Gastroesophageal sphincter (tissue), 4 donors: ENCODE measurements at regions not wholly inside any gene's neighbourhood (a gene's known extent, or its start where the extent isn't known, plus 50 kb on each side); places are given as distances from the start of the nearest gene placed in this dataset.

Experiments used
- ATAC-seq: fragments of 150-250 bp; one replicate; pipeline ENCODE4 v1.9.1; 2016; ENCODE audit warnings: mild to moderate bottlenecking, moderate library complexity
- H3K27ac ChIP-seq, 4 donors: fragments of 200-600 bp; sonication (generic) in 3 of 4; 1 replicate in 3 of 4; 2 replicates in 1 of 4; pipeline ENCODE4 v1.5.1; 2016 to 2019
- H3K27me3 ChIP-seq: fragments of 200-600 bp; sonication (generic); one replicate; pipeline ENCODE4 v1.5.1; 2019
- H3K36me3 ChIP-seq, 2 donors: fragments of 200-600 bp; sonication (generic); one replicate each; pipeline ENCODE4 v1.5.1; 2019; ENCODE audit warnings: control low read depth in 1 of 2
- H3K4me1 ChIP-seq, 3 donors: fragments of 200-600 bp; sonication (generic); 1 replicate in 2 of 3; 2 replicates in 1 of 3; pipeline ENCODE4 v1.5.1; 2016 to 2019; ENCODE audit warnings: control low read depth in 2 of 3
- H3K4me3 ChIP-seq, 2 donors: fragments of 200-600 bp; sonication (generic); one replicate each; pipeline ENCODE4 v1.5.1; 2019; ENCODE audit warnings: mild to moderate bottlenecking in 1 of 2, moderate library complexity in 1 of 2
- H3K9me3 ChIP-seq, 3 donors: fragments of 200-600 bp; sonication (generic); one replicate each; pipeline ENCODE4 v1.5.1; 2017 to 2019; ENCODE audit warnings: control low read depth in 2 of 3
- CTCF ChIP-seq, 4 experiments: fragments of 200-600 bp in 2 of 4; fragments of 450-650 bp in 2 of 4; sonication (generic) in 1 of 4; IDR thresholded peaks; one replicate each; pipeline ENCODE4 v1.5.1; 2017 to 2019; ENCODE audit warnings: antibody characterized with exemption in 4 of 4, mild to moderate bottlenecking in 2 of 4, moderate library complexity in 2 of 4
- EP300 ChIP-seq: sonication (generic); formaldehyde crosslinking; IDR thresholded peaks from one replicate; pipeline ENCODE4 v1.6.1; 2017; ENCODE audit warnings: antibody characterized with exemption, mild to moderate bottlenecking
- POLR2A ChIP-seq, 2 donors: fragments of 450-650 bp; IDR thresholded peaks; one replicate each; pipeline ENCODE4 v1.6.1; 2017; ENCODE audit warnings: antibody characterized with exemption in 2 of 2, mild to moderate bottlenecking in 2 of 2, moderate library complexity in 1 of 2
- POLR2AphosphoS5 ChIP-seq: sonication (generic); formaldehyde crosslinking; IDR thresholded peaks from one replicate; pipeline ENCODE4 v1.6.1; 2017; ENCODE audit warnings: antibody characterized with exemption
- WGBS, 2 donors: methylation state at CpG; one replicate each; pipeline ENCODE4 v1.1.5; 2018; ENCODE audit warnings: low coverage in 1 of 2; 5-methylcytosine and 5-hydroxymethylcytosine counted together

- no peaks in the 10 kb centered on the region for H3K27me3 ChIP-seq
- H3K9me3 ChIP-seq: no peaks in the 10 kb centered on the region
- H3K4me3 ChIP-seq: no peak overlapping the region
- H3K36me3 ChIP-seq: no peaks in the 10 kb centered on the region
- no peak overlapping the region for H3K27ac ChIP-seq
- peaks cover 0 to 6% (median 0%) of the 10 kb centered on the region in 3 donors for H3K4me1 ChIP-seq
- ATAC-seq: no peak
- 46 to 64% methylated on average over 1 of the region's 1 CpG for WGBS, 2 donors
- TF ChIP-seq POLR2A (IDR thresholded peaks at IDR 0.05): no peak
- no peak for TF ChIP-seq EP300
- TF ChIP-seq POLR2AphosphoS5: no peak
- no peak for TF ChIP-seq CTCF (IDR thresholded peaks at IDR 0.05)
Measured at GRCh38 chr16:76612497-76612896, 335.3 kb downstream of the CNTNAP4 start.

GRCh38 chr16:76614269-76614668 is 337.1 kb downstream of the CNTNAP4 start:
- Histone ChIP-seq H3K27ac (no peak overlapping the region), H3K27me3 (no peaks in the 10 kb centered on the region), H3K4me1 (peaks cover 0 to 6% (median 0%) of the 10 kb centered on the region in 3 donors), H3K9me3 (no peaks in the 10 kb centered on the region), H3K4me3 (no peak overlapping the region), H3K36me3 (no peaks in the 10 kb centered on the region)
- TF ChIP-seq POLR2AphosphoS5: no peak
- ATAC-seq: no peak

- Histone ChIP-seq H3K27ac (no peak overlapping the region), H3K9me3 (no peaks in the 10 kb centered on the region), H3K4me1 (no peaks in the 10 kb centered on the region), H3K4me3 (no peak overlapping the region), H3K27me3 (no peaks in the 10 kb centered on the region), H3K36me3 (no peaks in the 10 kb centered on the region)
- TF ChIP-seq EP300 (no peak), POLR2A (IDR thresholded peaks at IDR 0.05) (no peak), CTCF (IDR thresholded peaks at IDR 0.05) (no peak), POLR2AphosphoS5 (no peak)
- ATAC-seq: no peak
- 73 to 90% methylated on average over 2 to 3 of the region's 3 CpGs for WGBS, 2 donors
Measured at GRCh38 chr16:76622876-76623275, 345.7 kb downstream of the CNTNAP4 start.

- Histone ChIP-seq H3K27ac (no peak overlapping the region), H3K9me3 (peaks cover 0 to 16% (median 0%) of the 10 kb centered on the region in 3 donors), H3K27me3 (no peaks in the 10 kb centered on the region), H3K4me3 (no peak overlapping the region), H3K36me3 (no peaks in the 10 kb centered on the region), H3K4me1 (no peaks in the 10 kb centered on the region)
- TF ChIP-seq EP300 (no peak), CTCF (IDR thresholded peaks at IDR 0.05) (peak in 1 of 4 experiments; percentile 8)
- ATAC-seq: no peak
- 60 to 100% methylated on average over 2 to 16 of the region's 36 CpGs for WGBS, 2 donors
Measured at GRCh38 chr16:76634847-76635697, 357.9 kb downstream of the CNTNAP4 start.

- Histone ChIP-seq H3K4me1 (no peaks in the 10 kb centered on the region), H3K36me3 (no peaks in the 10 kb centered on the region), H3K9me3 (peaks cover 0 to 3% (median 0%) of the 10 kb centered on the region in 3 donors), H3K27ac (no peak overlapping the region), H3K4me3 (no peak overlapping the region), H3K27me3 (no peaks in the 10 kb centered on the region)
- 50 to 59% methylated on average over 4 to 10 of the region's 10 CpGs for WGBS, 2 donors
- no peak for TF ChIP-seq EP300
- TF ChIP-seq CTCF (IDR thresholded peaks at IDR 0.05): no peak
- TF ChIP-seq POLR2AphosphoS5: no peak
- TF ChIP-seq POLR2A (IDR thresholded peaks at IDR 0.05): no peak
- ATAC-seq: no peak
Measured at GRCh38 chr16:76639685-76640289, 362.6 kb downstream of the CNTNAP4 start.
